H1 (cell line): ENCODE measurements at regions not wholly inside any gene's neighbourhood (a gene's known extent, or its start where the extent isn't known, plus 50 kb on each side); places are given as distances from the start of the nearest gene placed in this dataset.
"Not testable (repeated sequence)": the region's sequence is repeated elsewhere in the genome, so short reads cannot be mapped to it uniquely, and the experiment has no call there.

Experiments
- CTCF ChIA-PET: fragments of 300-600 bp; sonication (Branson Sonifier 250); formaldehyde crosslinking; loops from one replicate; lab custom pipeline; 2021; ENCODE audit not compliant: partially characterized antibody; lab: Charles Lee
- POLR2A ChIA-PET: fragments of 300-600 bp; sonication (Branson Sonifier 250); formaldehyde crosslinking; loops from one replicate; lab custom pipeline; 2021; ENCODE audit warnings: inconsistent platforms; ENCODE audit not compliant: partially characterized antibody; lab: Charles Lee
- DNase-seq, 2 experiments: peaks; one replicate each; pipeline versions ENCODE4 v3.0.0 to v3.0.0-alpha.2; 2010 to 2022; ENCODE audit warnings: low spot score in 2 of 2, low read depth in 1 of 2, mixed read lengths in 1 of 2
- FAIRE-seq: peaks from 2 replicates; lab custom pipeline; 2011; peaks lifted over from hg19 to GRCh38; lab: Jason Lieb, UNC
- H2AFZ ChIP-seq: 2 replicates; pipeline ENCODE4 v1.8.1; 2012; ENCODE audit warnings: low read length, inconsistent platforms
- H2AK5ac ChIP-seq: 2 replicates; pipeline ENCODE4 v1.6.1; 2013; ENCODE audit warnings: low read depth, low read length
- H2BK120ac ChIP-seq: replicated peaks from 2 replicates; pipeline ENCODE3; 2013; ENCODE audit warnings: low read depth, low read length, inconsistent platforms
- H2BK12ac ChIP-seq: 2 replicates; pipeline ENCODE4 v1.6.1; 2013; ENCODE audit warnings: low read depth, low read length
- H2BK15ac ChIP-seq: 2 replicates; pipeline ENCODE4 v1.6.1; 2013; ENCODE audit warnings: low read length
- H2BK20ac ChIP-seq: 2 replicates; pipeline ENCODE4 v1.6.1; 2013; ENCODE audit warnings: low read length
- H2BK5ac ChIP-seq: 2 replicates; pipeline ENCODE4 v1.6.1; 2013; ENCODE audit warnings: low read depth, low read length
- H3K14ac ChIP-seq: 2 replicates; pipeline ENCODE4 v1.6.1; 2013; ENCODE audit warnings: inconsistent platforms; ENCODE audit not compliant: insufficient read length
- H3K18ac ChIP-seq: 2 replicates; pipeline ENCODE4 v1.6.1; 2013; ENCODE audit warnings: low read length; ENCODE audit errors: extremely low read depth
- H3K23ac ChIP-seq: 2 replicates; pipeline ENCODE4 v1.6.1; 2013; ENCODE audit warnings: inconsistent platforms; ENCODE audit not compliant: insufficient read length
- H3K23me2 ChIP-seq: 2 replicates; pipeline ENCODE4 v1.6.1; 2013; ENCODE audit warnings: low read depth, low read length
- H3K27ac ChIP-seq: 2 replicates; pipeline ENCODE4 v1.6.1; 2011; ENCODE audit warnings: low read depth, low read length, inconsistent platforms
- H3K27me3 ChIP-seq, 4 experiments: replicated peaks in 1 of 4; 1 replicate in 1 of 4; 2 replicates in 3 of 4; pipeline versions ENCODE4 v1.6.1 to v1.8.1; 2011 to 2013; ENCODE audit warnings: low read length in 3 of 4, mild to moderate bottlenecking in 3 of 4, inconsistent platforms in 2 of 4, mixed read lengths in 2 of 4, moderate library complexity in 1 of 4; ENCODE audit not compliant: control insufficient read depth in 3 of 4, insufficient read depth in 3 of 4; ENCODE audit errors: extremely low read depth in 1 of 4
- H3K36me3 ChIP-seq, 4 experiments: 2 replicates each; pipeline versions ENCODE4 v1.6.1 to v1.8.1; 2011 to 2013; ENCODE audit warnings: mild to moderate bottlenecking in 4 of 4, low read length in 3 of 4, moderate library complexity in 2 of 4, control low read depth in 1 of 4, inconsistent platforms in 1 of 4; ENCODE audit not compliant: insufficient read depth in 4 of 4, control insufficient read depth in 2 of 4
- H3K4ac ChIP-seq: replicated peaks from 2 replicates; pipeline ENCODE3; 2013; ENCODE audit warnings: low read length, low read depth, mixed read lengths, inconsistent platforms; ENCODE audit not compliant: insufficient read length
- H3K4me1 ChIP-seq, 4 experiments: replicated peaks in 1 of 4; 1 replicate in 1 of 4; 2 replicates in 3 of 4; pipeline versions ENCODE4 v1.6.1 to v1.8.1; 2011 to 2013; ENCODE audit warnings: low read length in 3 of 4, inconsistent platforms in 2 of 4, mixed read lengths in 1 of 4; ENCODE audit not compliant: insufficient read depth in 4 of 4, control insufficient read depth in 3 of 4
- H3K4me2 ChIP-seq, 2 experiments: 2 replicates each; pipeline versions ENCODE4 v1.6.1 to v1.8.1; 2011 to 2013; ENCODE audit warnings: low read depth in 2 of 2, low read length in 2 of 2, control low read depth in 1 of 2, inconsistent platforms in 1 of 2, mild to moderate bottlenecking in 1 of 2; ENCODE audit not compliant: insufficient read depth in 1 of 2
- H3K4me3 ChIP-seq, 4 experiments: fragments of 200-600, 300-600 bp in 1 of 4; sonication (generic), shearing (Covaris generic), sonication (Bioruptor Twin) in 1 of 4; 2 replicates each; pipeline versions ENCODE4 v1.5.1 to v1.8.1; 2011 to 2016; ENCODE audit warnings: low read length in 4 of 4, low read depth in 3 of 4, control low read depth in 2 of 4, inconsistent platforms in 2 of 4, mild to moderate bottlenecking in 2 of 4, mixed read lengths in 1 of 4, moderate library complexity in 1 of 4; ENCODE audit not compliant: insufficient read depth in 2 of 4; ENCODE audit errors: extremely low read depth in 1 of 4
- H3K56ac ChIP-seq: replicated peaks from 2 replicates; pipeline ENCODE3; 2013; ENCODE audit warnings: low read depth, mild to moderate bottlenecking, mixed read lengths, low read length, inconsistent platforms; ENCODE audit not compliant: insufficient read length
- H3K79me1 ChIP-seq: 2 replicates; pipeline ENCODE4 v1.6.1; 2013; ENCODE audit warnings: low read depth, low read length, control low read depth
- H3K79me2 ChIP-seq, 2 experiments: 2 replicates each; pipeline versions ENCODE4 v1.6.1 to v1.8.1; 2012 to 2013; ENCODE audit warnings: low read length in 2 of 2, mild to moderate bottlenecking in 2 of 2, inconsistent platforms in 1 of 2; ENCODE audit not compliant: insufficient read depth in 2 of 2, control insufficient read depth in 1 of 2
- H3K9ac ChIP-seq, 4 experiments: replicated peaks in 1 of 4; 1 replicate in 1 of 4; 2 replicates in 3 of 4; pipeline versions ENCODE4 v1.6.1 to v1.8.1; 2011 to 2013; ENCODE audit warnings: low read depth in 3 of 4, low read length in 3 of 4, control low read depth in 2 of 4, mild to moderate bottlenecking in 2 of 4, moderate library complexity in 2 of 4, inconsistent platforms in 1 of 4; ENCODE audit errors: extremely low read depth in 1 of 4
- H3K9me3 ChIP-seq, 2 experiments: 2 replicates each; pipeline versions ENCODE4 v1.6.1 to v1.8.1; 2012 to 2013; ENCODE audit warnings: mild to moderate bottlenecking in 2 of 2, moderate library complexity in 2 of 2, control low read depth in 1 of 2, inconsistent platforms in 1 of 2, low read depth in 1 of 2, low read length in 1 of 2, mixed read lengths in 1 of 2; ENCODE audit not compliant: insufficient read depth in 2 of 2
- H4K20me1 ChIP-seq, 2 experiments: replicated peaks in 1 of 2; 2 replicates each; pipeline versions ENCODE3 to v1.8.1; 2011 to 2013; ENCODE audit warnings: inconsistent platforms in 2 of 2, low read length in 2 of 2, mild to moderate bottlenecking in 1 of 2; ENCODE audit not compliant: insufficient read depth in 2 of 2, control insufficient read depth in 1 of 2
- H4K5ac ChIP-seq: 2 replicates; pipeline ENCODE4 v1.6.1; 2013; ENCODE audit warnings: low read length, low read depth, mixed read lengths, inconsistent platforms; ENCODE audit not compliant: insufficient read length
- H4K8ac ChIP-seq: 2 replicates; pipeline ENCODE4 v1.8.0; 2013; ENCODE audit warnings: mild to moderate bottlenecking, moderate library complexity, low read length, inconsistent platforms; ENCODE audit not compliant: insufficient read depth; ENCODE audit errors: extremely low read depth
- H4K91ac ChIP-seq: replicated peaks from 2 replicates; pipeline ENCODE3; 2013; ENCODE audit warnings: low read length, mixed read lengths, inconsistent platforms; ENCODE audit not compliant: insufficient read length
- WGBS, 2 experiments: shearing (Covaris generic) in 1 of 2; methylation state at CpG; one replicate each; pipeline versions ENCODE4 v1.1.6 to v1.1.7; 2013 to 2015; ENCODE audit warnings: low lambda C conversion rate in 2 of 2, mixed read lengths in 2 of 2, inconsistent platforms in 1 of 2, low coverage in 1 of 2, missing lambda C conversion rate in 1 of 2; ENCODE audit not compliant: insufficient replicate concordance in 2 of 2, insufficient coverage in 1 of 2, insufficient read length in 1 of 2; ENCODE audit errors: extremely low coverage in 1 of 2, missing lambda C conversion rate in 1 of 2; 5-methylcytosine and 5-hydroxymethylcytosine counted together

- H2BK120ac ChIP-seq, H2AK5ac ChIP-seq, H2BK5ac ChIP-seq, H3K4me1 ChIP-seq, H2BK20ac ChIP-seq, H3K4me3 ChIP-seq, H4K91ac ChIP-seq, H3K56ac ChIP-seq, H3K27ac ChIP-seq, H3K27me3 ChIP-seq, FAIRE-seq, H3K79me2 ChIP-seq, H3K4me2 ChIP-seq, H2BK15ac ChIP-seq, CTCF ChIA-PET, H2BK12ac ChIP-seq, H3K23me2 ChIP-seq, DNase-seq, H3K18ac ChIP-seq, H3K36me3 ChIP-seq, H3K23ac ChIP-seq, H3K9ac ChIP-seq, H3K14ac ChIP-seq, H3K4ac ChIP-seq, H4K20me1 ChIP-seq, H2AFZ ChIP-seq, H4K5ac ChIP-seq, H4K8ac ChIP-seq, H3K79me1 ChIP-seq, H3K9me3 ChIP-seq, POLR2A ChIA-PET: not testable (repeated sequence)
- no CpG with 5 or more reads among the region's 4 CpGs for WGBS, 2 experiments
Measured at GRCh38 chr1:146281522-146281921, 52.7 kb upstream of the NOTCH2NLA start.

- H2BK120ac ChIP-seq, H3K36me3 ChIP-seq, H4K91ac ChIP-seq, H3K14ac ChIP-seq, H3K23ac ChIP-seq, H2BK5ac ChIP-seq, H3K9me3 ChIP-seq, H3K79me1 ChIP-seq, H4K8ac ChIP-seq, H3K4me3 ChIP-seq, H2BK12ac ChIP-seq, H3K27me3 ChIP-seq, H4K20me1 ChIP-seq, H3K4me1 ChIP-seq, H3K18ac ChIP-seq, H3K27ac ChIP-seq, POLR2A ChIA-PET, DNase-seq, FAIRE-seq, H3K4me2 ChIP-seq, H3K23me2 ChIP-seq, H3K9ac ChIP-seq, H2BK20ac ChIP-seq, CTCF ChIA-PET, H3K56ac ChIP-seq, H3K4ac ChIP-seq, H2AFZ ChIP-seq, H4K5ac ChIP-seq, H3K79me2 ChIP-seq, H2BK15ac ChIP-seq, H2AK5ac ChIP-seq: not testable (repeated sequence)
- WGBS, 2 experiments = no CpG with 5 or more reads among the region's 2 CpGs
Measured at GRCh38 chr1:146278758-146279157, 49.9 kb upstream of the NOTCH2NLA start.
